GM12872 (cell line): ENCODE measurements at regions not wholly inside any gene's neighbourhood (a gene's known extent, or its start where the extent isn't known, plus 50 kb on each side); places are given as distances from the start of the nearest gene placed in this dataset.

Experiments
- CTCF ChIP-seq: IDR thresholded peaks from 3 replicates; pipeline ENCODE4 v1.5.1; 2011; ENCODE audit warnings: low read depth, mild to moderate bottlenecking, low read length, moderate library complexity; ENCODE audit not compliant: insufficient read depth

GRCh38 chr12:115840159-115840558, 437.3 kb downstream of the MED13L start:
- no peak for TF ChIP-seq CTCF

DNA sequence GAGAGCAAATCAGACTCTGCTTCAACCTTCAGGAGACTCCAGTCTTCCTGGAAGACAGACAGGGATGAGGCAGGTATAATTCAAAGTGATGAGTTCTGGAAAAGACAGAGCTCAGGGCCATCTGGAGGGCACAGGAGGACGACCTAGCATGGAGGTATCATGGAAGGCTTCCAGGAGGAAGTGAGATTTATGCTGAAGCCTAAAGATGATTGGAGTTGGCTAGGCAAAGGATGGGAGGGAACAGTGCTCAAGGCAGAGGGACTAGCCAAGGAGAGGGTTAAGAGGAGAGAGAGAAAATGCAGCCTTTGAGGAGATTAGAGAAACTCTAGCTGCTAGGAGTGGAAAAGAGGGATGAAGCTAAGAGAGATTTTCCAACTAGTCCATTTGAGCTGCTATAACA, 438.5 kb downstream of the MED13L start:
- TF ChIP-seq CTCF, result no peak

GRCh38 chr12:115837220-115837619, 440.3 kb downstream of the MED13L start:
- TF ChIP-seq CTCF, result no peak

- TF ChIP-seq CTCF, result no peak
Observed at GRCh38 chr12:115835445-115835844, 442.0 kb downstream of the MED13L start.

DNA sequence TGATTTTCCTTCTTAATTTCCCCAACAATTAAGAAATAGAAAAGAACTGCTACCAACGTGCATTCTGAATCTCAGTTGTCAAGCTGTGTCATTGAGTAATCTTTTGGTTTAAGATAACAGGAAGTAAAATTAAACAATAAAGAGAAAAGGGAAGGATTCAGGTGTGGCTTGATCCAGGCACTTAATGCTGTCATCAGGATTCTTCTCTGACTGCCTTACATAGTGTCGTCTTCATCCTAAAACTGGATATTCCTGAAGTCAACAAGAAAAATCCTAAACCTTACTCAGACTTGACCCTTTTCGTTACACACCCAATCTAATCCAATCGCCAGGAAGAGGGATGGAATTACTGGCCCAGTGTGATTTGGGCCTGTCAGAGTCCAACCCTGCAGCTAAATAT, 443.8 kb downstream of the MED13L start:
- no peak for TF ChIP-seq CTCF

GRCh38 chr12:115830633-115831032, 446.9 kb downstream of the MED13L start:
- TF ChIP-seq CTCF, result no peak

- no peak for TF ChIP-seq CTCF
Observed at GRCh38 chr12:115830070-115830469, 447.4 kb downstream of the MED13L start.

GRCh38 chr12:115828168-115828567, 449.3 kb downstream of the MED13L start:
- TF ChIP-seq CTCF, result no peak
